ENCODE measurements at regions not wholly inside any gene's neighbourhood (a gene's known extent, or its start where the extent isn't known, plus 50 kb on each side); places are given as distances from the start of the nearest gene placed in this dataset.

GRCh38 chr11:37616291-37616690 lies 1018.3 kb upstream of the RAG2 start:
- TF ChIP-seq, protein P1, sequence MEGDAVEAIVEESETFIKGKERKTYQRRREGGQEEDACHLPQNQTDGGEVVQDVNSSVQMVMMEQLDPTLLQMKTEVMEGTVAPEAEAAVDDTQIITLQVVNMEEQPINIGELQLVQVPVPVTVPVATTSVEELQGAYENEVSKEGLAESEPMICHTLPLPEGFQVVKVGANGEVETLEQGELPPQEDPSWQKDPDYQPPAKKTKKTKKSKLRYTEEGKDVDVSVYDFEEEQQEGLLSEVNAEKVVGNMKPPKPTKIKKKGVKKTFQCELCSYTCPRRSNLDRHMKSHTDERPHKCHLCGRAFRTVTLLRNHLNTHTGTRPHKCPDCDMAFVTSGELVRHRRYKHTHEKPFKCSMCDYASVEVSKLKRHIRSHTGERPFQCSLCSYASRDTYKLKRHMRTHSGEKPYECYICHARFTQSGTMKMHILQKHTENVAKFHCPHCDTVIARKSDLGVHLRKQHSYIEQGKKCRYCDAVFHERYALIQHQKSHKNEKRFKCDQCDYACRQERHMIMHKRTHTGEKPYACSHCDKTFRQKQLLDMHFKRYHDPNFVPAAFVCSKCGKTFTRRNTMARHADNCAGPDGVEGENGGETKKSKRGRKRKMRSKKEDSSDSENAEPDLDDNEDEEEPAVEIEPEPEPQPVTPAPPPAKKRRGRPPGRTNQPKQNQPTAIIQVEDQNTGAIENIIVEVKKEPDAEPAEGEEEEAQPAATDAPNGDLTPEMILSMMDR (IDR thresholded peaks at IDR 0.05; ENCODE audit: insufficient read depth, low read length) = no peak
- no peak for TF ChIP-seq REST (IDR thresholded peaks at IDR 0.05; ENCODE audit: insufficient replicate concordance, low read depth)
- no peak for TF ChIP-seq POLR2AphosphoS5 (IDR thresholded peaks at IDR 0.05; ENCODE audit: low read depth)

Data from HL-60 (cell line).